ENCODE measurements at regions not wholly inside any gene's neighbourhood (a gene's known extent, or its start where the extent isn't known, plus 50 kb on each side); places are given as distances from the start of the nearest gene placed in this dataset.

DNA sequence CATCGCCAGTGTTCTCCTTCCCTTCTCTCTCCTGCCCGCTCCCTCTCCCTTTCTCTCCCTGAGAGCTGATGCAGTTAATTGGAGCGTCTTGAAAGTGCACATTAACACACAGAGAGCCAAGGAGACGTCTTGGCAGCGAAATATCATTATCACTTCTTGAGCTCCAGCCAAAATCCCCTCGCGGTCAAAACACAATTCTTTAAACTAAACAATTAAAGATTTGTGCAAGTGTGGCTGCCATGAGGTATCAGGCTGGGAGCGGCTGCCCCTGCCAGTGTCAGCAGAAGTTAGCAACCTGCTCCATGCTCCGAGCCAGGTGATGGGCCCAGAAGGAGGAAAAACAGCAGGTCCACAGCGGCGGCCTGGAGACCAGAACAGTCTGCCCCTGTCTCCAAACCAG lies 100.9 kb upstream of the FOXP4 start:
- TF ChIP-seq, protein P1, sequence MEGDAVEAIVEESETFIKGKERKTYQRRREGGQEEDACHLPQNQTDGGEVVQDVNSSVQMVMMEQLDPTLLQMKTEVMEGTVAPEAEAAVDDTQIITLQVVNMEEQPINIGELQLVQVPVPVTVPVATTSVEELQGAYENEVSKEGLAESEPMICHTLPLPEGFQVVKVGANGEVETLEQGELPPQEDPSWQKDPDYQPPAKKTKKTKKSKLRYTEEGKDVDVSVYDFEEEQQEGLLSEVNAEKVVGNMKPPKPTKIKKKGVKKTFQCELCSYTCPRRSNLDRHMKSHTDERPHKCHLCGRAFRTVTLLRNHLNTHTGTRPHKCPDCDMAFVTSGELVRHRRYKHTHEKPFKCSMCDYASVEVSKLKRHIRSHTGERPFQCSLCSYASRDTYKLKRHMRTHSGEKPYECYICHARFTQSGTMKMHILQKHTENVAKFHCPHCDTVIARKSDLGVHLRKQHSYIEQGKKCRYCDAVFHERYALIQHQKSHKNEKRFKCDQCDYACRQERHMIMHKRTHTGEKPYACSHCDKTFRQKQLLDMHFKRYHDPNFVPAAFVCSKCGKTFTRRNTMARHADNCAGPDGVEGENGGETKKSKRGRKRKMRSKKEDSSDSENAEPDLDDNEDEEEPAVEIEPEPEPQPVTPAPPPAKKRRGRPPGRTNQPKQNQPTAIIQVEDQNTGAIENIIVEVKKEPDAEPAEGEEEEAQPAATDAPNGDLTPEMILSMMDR (IDR thresholded peaks at IDR 0.05; ENCODE audit: low read depth, low read length) = no peak
- no peak overlapping the region for H3K4me3 ChIP-seq (ENCODE audit: low read depth, low read length)

DNA sequence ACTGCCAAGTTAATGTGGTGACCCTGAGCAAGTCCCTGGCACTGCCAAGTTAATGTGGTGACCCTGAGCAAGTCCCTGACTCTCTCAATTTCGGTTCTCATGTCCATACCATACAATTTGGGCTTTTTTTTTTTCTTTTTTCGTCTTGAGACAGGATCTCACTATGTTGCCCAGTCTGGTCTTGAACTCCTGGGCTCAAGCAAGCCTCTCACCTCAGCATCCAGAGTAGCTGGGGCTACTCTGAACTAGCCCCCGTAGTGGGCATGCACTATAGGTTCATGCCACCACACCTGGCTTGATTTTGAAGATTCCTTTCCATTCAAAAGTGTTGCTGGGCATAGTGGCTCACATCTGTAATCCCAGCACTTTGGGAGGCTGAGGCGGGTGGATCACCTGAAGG lies 100.0 kb upstream of the FOXP4 start:
- TF ChIP-seq, protein P1 (IDR thresholded peaks at IDR 0.05; ENCODE audit: low read depth, low read length) = no peak
- H3K4me3 ChIP-seq (ENCODE audit: low read depth, low read length) = no peak overlapping the region

DNA sequence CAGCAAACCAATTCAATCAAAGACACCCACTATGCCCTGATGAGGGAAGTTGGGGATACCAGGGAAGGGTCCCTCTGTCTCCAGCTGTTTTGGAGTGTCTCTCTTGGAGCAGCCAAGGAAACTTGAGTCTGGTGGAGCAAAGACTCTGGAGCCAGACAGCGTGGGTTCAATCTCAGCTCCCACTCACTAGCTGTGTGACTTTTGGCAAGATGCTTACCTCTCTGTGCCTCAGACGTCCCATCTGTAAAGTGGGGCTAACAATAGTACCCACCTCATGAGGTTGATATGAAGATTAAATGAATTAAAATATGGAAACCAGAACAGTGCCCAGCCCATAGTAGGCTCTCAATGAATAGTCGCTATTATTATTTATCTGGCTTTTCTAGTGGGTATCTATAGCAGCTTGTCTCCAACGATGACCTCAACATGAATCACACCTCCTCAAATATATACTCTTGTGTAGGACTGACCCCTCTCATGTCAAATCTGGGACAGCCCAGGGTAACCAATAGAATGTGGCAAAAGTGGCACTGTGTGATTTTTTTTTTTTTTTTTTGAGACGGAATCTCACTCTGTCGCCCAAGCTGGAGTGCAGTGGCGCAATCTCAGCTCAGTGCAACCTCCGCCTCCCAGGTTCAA lies 99.2 kb upstream of the FOXP4 start:
- no peak overlapping the region for H3K4me3 ChIP-seq (ENCODE audit: low read depth, low read length)
- TF ChIP-seq, protein P1 (IDR thresholded peaks at IDR 0.05; ENCODE audit: low read depth, low read length) = no peak

DNA sequence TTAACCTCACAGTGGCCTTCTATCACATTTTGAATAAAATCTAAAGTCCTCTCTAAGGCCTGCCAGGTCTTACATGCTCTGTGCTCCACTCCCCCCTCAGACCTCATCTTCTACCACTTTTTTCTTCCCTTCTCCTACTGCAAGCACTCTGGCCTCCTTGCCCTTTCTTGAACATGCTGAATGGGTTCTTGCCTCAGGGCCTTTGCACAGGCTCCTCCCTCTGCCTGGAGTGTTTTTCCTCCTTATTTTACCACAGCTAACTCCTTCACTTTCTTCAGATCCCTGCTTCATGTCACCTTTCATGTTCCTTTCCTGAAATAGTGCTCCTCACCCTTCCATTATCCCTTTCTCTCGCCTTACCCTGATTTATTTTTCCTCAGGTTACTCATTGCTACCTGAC lies 97.9 kb upstream of the FOXP4 start:
- no peak overlapping the region for H3K4me3 ChIP-seq (ENCODE audit: low read depth, low read length)
- TF ChIP-seq, protein P1 (IDR thresholded peaks at IDR 0.05; ENCODE audit: low read depth, low read length) = no peak

DNA sequence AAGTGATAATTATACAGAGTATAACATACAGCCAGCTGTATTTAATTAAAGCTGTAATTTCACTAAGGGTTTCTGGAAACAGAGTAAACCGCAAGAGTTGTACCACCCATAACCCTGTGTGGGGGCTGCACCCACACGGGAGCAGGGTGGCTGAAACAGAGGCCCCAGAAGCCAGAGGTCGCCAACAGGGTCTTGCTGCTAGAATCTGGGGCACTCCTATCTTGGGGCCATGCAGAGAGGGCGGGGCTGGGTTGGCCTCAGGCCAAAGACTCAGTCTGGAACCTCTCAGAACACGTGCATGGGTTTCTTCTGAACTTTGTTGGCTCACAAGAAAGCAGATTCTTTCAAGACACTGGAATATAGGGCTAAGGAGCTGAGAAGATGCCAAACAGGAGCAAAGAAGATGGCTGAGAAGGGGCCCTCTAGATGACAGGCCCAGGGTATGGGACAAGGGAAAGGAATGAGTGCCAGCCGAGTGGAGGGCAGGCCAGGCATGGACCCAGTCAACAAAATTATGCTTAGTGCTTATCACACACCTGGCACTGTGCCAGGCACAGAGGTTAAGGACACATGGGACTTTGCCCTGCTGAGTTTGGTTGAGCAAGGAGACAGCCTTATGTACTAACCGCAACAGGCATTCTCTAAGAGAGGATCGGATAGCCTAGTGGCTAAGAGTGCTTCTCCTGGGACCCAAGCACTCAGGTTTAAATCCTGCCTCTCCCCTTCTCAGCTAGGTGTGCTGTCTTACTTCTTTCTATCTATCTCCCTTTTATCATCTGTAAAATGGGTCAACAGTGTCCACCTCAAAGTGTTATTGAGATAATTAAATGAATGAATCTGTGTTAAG lies 96.6 kb upstream of the FOXP4 start:
- TF ChIP-seq, protein P1 (IDR thresholded peaks at IDR 0.05; ENCODE audit: low read depth, low read length) = no peak
- no peak overlapping the region for H3K4me3 ChIP-seq (ENCODE audit: low read depth, low read length)

DNA sequence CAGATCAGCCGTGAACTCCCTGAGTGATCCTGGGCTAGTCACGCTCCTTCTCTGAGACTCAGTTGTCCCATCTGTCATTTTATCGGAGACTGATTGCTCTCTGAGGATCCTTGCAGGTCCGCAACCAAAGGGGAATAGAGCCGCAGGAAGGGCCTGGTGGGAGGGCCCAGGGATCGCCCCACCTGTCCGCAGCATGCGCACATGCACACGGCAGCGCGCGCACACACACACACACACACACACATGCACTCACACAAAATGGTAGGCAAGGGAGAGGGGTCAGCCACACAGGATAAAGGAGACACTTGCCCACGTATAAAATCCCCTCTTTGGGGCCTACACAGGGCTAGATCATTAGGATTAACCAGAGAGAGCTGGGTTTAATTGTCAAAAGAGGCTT lies 95.6 kb upstream of the FOXP4 start:
- TF ChIP-seq, protein P1 (IDR thresholded peaks at IDR 0.05; ENCODE audit: low read depth, low read length) = no peak
- no peak overlapping the region for H3K4me3 ChIP-seq (ENCODE audit: low read depth, low read length)

DNA sequence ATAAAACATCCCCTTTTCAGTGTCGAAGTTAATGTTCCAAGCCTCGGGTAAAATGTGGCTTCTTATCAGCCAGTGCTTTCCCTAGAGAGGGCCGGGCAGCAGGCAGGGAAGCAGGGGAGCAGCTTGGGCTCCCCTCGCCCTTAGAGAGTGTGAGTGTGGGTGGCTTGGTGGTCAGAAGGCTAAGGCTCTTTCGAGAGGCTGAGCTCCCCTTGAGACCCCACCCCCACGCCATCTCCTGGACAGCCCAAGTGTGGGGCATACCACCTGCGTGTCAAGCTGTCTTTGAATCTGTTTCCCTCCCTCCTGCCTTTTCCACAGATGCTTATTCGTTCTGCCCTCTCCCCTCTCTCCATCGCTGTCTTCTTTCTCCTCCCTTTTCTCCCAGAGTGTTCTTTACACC lies 95.1 kb upstream of the FOXP4 start:
- no peak overlapping the region for H3K4me3 ChIP-seq (ENCODE audit: low read depth, low read length)
- TF ChIP-seq, protein P1 (IDR thresholded peaks at IDR 0.05; ENCODE audit: low read depth, low read length) = no peak
